Ectodermal cell (in vitro differentiated cells): ENCODE measurements at regions not wholly inside any gene's neighbourhood (a gene's known extent, or its start where the extent isn't known, plus 50 kb on each side); places are given as distances from the start of the nearest gene placed in this dataset.

Experiments
- H3K27ac ChIP-seq: 2 replicates; pipeline ENCODE4 v1.7.0; 2013; ENCODE audit warnings: mild to moderate bottlenecking, low read depth, low read length; ENCODE audit not compliant: insufficient read depth, poor library complexity, severe bottlenecking
- H3K27me3 ChIP-seq: 2 replicates; pipeline ENCODE4 v1.7.0; 2013; ENCODE audit warnings: mild to moderate bottlenecking, low read length; ENCODE audit not compliant: insufficient read depth, control insufficient read depth, poor library complexity, severe bottlenecking
- H3K36me3 ChIP-seq: one replicate; pipeline ENCODE4 v1.7.0; 2013; ENCODE audit warnings: low read length; ENCODE audit not compliant: control insufficient read depth, insufficient read depth
- H3K4me1 ChIP-seq: one replicate; pipeline ENCODE4 v1.7.0; 2013; ENCODE audit warnings: low read length; ENCODE audit not compliant: control insufficient read depth, insufficient read depth
- H3K4me3 ChIP-seq: 2 replicates; pipeline ENCODE4 v1.7.0; 2013; ENCODE audit warnings: low read depth, low read length, control low read depth; ENCODE audit not compliant: insufficient read depth
- H3K9me3 ChIP-seq: 2 replicates; pipeline ENCODE4 v1.7.0; 2013; ENCODE audit warnings: mild to moderate bottlenecking, low read length, moderate library complexity; ENCODE audit not compliant: control insufficient read depth
- WGBS, 2 experiments: methylation state at CpG; one replicate each; pipeline ENCODE4 v1.1.7; 2013; ENCODE audit warnings: missing lambda C conversion rate in 2 of 2; 5-methylcytosine and 5-hydroxymethylcytosine counted together

DNA sequence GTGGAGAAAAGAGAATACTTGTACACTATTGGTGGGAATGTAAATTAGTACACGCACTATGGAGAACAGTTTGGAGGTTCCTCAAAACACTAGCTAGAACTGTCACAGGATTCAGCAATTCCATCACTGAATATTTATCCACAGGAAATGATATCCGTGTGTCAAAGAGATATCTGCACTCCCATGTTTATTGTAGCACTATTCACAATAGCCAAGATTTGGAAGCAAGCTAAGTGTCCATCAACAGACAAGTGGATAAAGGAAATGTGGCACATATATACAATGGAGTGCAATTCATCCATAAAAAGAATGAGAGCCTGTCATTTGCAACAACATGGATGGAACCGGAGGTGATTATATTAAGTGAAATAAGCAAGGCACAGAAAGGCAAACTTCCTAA, 428.5 kb downstream of the CCDC91 start:
- no peaks in the 10 kb centered on the region for H3K9me3 ChIP-seq
- no peaks in the 10 kb centered on the region for H3K27me3 ChIP-seq
- no peak overlapping the region for H3K4me3 ChIP-seq
- WGBS, 2 experiments, result 96 to 98% methylated on average over 3 of the region's 3 CpGs
- no peaks in the 10 kb centered on the region for H3K4me1 ChIP-seq
- H3K27ac ChIP-seq, result no peak overlapping the region
- H3K36me3 ChIP-seq, result no peaks in the 10 kb centered on the region

DNA sequence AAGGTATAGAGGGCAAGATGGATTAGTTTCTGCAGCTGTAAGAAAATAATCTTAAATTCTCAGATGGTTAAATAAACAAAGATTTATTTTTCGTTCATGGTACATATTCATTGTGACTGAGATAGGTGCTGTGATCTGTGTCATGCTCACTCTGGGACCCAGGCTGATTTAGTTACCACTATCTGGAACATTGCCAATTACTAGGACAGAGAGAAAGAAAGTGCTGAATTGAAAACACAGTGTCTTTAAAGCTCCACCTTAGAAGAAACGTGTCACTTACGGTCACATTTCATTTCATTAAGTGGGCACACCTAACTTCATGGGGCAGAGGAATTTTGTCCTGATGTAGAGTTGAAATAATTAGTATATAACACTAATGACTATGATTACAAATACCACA, 430.0 kb downstream of the CCDC91 start:
- no peaks in the 10 kb centered on the region for H3K9me3 ChIP-seq
- no peaks in the 10 kb centered on the region for H3K27me3 ChIP-seq
- H3K27ac ChIP-seq, result no peak overlapping the region
- H3K4me3 ChIP-seq, result no peak overlapping the region
- H3K36me3 ChIP-seq, result no peaks in the 10 kb centered on the region
- 93 to 98% methylated on average over 3 of the region's 3 CpGs for WGBS, 2 experiments
- no peaks in the 10 kb centered on the region for H3K4me1 ChIP-seq

DNA sequence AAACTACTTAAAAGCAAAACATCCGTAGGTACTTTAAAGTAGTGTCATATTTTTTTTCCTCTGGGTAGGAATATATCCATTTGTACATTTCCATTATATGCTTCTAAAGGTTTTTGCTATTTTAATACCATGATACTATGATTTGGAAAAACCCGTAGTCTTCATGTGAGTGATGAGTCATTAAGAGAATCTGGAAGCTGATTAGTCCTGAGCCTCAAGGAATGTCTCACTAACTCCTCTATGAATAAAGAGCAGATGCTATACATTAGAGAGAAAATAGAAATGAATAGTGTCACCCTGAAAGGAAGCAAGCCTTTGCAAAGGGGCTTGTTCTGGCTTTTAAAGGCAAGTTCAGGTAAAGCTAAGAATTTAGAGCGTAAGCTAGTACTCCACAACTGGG, 432.1 kb downstream of the CCDC91 start:
- 87 to 99% methylated on average over 1 to 2 of the region's 3 CpGs for WGBS, 2 experiments

DNA sequence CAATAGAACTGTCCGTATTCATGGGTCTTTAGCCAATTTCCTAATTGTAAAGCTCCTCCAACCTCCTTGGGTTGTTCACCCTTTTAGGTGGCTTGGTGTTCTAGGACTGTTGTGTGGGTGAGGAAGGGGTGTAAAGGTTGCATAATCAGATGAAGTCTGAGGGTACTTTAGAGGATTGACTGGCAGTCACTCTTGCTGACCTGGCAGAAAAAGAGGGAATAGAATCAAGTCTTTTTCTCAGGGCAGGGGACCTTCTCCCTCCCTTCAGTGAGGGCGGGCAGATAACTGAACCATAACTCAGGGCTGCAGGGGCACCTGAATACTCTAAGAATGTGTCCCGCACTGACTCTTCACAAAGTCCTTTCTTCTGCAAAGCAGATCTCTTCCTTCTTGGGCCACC, 436.2 kb downstream of the CCDC91 start:
- WGBS, 2 experiments, result 88 to 93% methylated on average over 3 of the region's 3 CpGs
- H3K27me3 ChIP-seq, result no peaks in the 10 kb centered on the region
- H3K4me3 ChIP-seq, result no peak overlapping the region
- H3K4me1 ChIP-seq, result no peaks in the 10 kb centered on the region
- H3K36me3 ChIP-seq, result no peaks in the 10 kb centered on the region
- no peaks in the 10 kb centered on the region for H3K9me3 ChIP-seq
- H3K27ac ChIP-seq, result no peak overlapping the region

More for the DNA sequence above, 432.1 kb downstream of the CCDC91 start:
- no peaks in the 10 kb centered on the region for H3K36me3 ChIP-seq
- H3K9me3 ChIP-seq, result no peaks in the 10 kb centered on the region
- H3K27me3 ChIP-seq, result no peaks in the 10 kb centered on the region
- H3K4me3 ChIP-seq, result no peak overlapping the region
- H3K27ac ChIP-seq, result no peak overlapping the region
- H3K4me1 ChIP-seq, result no peaks in the 10 kb centered on the region

DNA sequence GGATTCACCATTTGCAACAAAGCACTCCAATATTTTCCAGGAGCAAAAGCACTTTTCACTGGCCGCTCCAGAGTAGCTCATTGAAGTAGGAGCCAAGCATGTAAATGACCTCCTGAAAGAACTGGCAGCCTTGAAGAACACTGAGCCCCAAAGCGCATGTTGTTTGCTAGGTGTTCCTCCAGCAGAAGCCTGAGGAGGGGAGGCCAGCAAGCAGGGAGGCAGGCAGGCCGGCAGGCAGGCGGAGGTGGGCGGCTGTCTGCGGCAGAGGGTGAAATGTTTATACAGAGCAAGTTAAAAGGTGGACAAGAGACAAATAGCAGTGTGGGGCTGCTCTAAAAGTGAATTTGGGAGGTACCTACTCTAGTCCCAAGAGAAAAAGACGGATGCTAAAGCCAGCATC, 439.4 kb downstream of the CCDC91 start:
- Histone ChIP-seq H3K27me3 (no peaks in the 10 kb centered on the region), H3K4me3 (no peak overlapping the region), H3K9me3 (no peaks in the 10 kb centered on the region), H3K27ac (no peak overlapping the region), H3K4me1 (no peaks in the 10 kb centered on the region), H3K36me3 (no peaks in the 10 kb centered on the region)
- WGBS, 2 experiments, result 91 to 92% methylated on average over 7 of the region's 7 CpGs

DNA sequence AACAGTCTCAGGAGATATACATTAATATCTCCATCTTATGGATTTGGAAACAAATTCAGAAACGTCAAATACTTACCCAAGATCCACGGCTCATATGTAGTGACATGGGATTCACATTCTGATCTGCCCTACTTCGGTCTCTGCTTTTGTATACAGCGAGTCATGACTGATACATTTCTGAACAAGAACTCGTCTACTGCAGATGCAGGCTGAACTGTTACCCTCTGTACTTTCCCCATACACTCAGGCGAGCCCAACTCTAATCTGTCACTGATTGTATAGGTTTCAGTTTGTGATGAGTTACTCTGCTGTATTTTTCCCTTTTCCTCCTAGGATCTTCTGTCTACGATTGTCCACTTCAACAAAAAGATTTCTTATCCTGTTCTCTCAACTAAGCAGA, 441.6 kb downstream of the CCDC91 start:
- 93 to 95% methylated on average over 7 of the region's 7 CpGs for WGBS, 2 experiments

DNA sequence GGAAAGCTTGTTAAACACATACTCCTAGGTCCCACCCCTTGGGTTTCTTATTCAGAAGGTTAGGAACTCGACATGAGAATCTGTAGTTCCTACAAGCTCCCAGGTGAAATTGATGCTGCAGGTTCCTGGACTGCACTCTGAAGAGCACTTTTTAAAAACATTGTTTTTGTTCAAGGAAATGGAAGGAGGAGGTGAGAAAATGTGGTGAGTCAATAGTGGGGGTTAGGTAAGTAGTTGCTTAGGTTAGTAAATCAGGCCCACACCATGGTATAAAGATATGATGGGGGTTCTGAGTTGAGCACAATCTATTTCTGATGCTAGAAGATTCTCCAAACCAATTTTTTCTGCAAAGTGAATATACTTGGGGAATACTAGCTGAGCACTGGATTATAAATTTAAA, 450.3 kb downstream of the CCDC91 start:
- no peaks in the 10 kb centered on the region for H3K27me3 ChIP-seq
- H3K4me1 ChIP-seq, result no peaks in the 10 kb centered on the region
- H3K9me3 ChIP-seq, result no peaks in the 10 kb centered on the region
- 82 to 100% methylated on average over 1 of the region's 1 CpG for WGBS, 2 experiments
- H3K36me3 ChIP-seq, result no peaks in the 10 kb centered on the region
- H3K4me3 ChIP-seq, result no peak overlapping the region
- H3K27ac ChIP-seq, result no peak overlapping the region

More for the DNA sequence above, 441.6 kb downstream of the CCDC91 start:
- Histone ChIP-seq H3K4me1 (no peaks in the 10 kb centered on the region), H3K4me3 (no peak overlapping the region), H3K27me3 (no peaks in the 10 kb centered on the region), H3K36me3 (no peaks in the 10 kb centered on the region), H3K9me3 (no peaks in the 10 kb centered on the region), H3K27ac (no peak overlapping the region)

DNA sequence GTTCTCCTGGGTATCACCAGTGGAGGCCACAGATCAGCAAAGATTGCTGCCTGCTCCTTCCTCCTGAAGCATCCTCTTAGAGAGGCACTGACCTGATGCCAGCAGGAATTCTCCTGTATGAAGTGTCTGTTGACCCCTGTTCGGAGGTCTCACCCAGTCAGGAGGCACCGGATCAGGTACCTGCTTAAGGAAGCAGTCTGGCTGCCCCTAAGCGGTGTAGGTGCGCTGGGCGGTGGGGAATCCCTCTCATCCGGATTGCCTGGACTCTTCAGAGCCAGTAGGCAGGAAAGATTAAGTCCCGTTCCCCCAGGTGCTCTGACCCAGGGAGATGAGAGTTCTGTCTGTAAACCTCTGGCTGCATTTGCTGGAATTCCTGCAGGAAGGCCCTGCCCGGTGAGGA, 455.2 kb downstream of the CCDC91 start:
- 93% methylated on average over 8 of the region's 8 CpGs for WGBS, 2 experiments
- H3K27ac ChIP-seq, result no peak overlapping the region
- H3K9me3 ChIP-seq, result no peaks in the 10 kb centered on the region
- H3K4me1 ChIP-seq, result no peaks in the 10 kb centered on the region
- no peaks in the 10 kb centered on the region for H3K27me3 ChIP-seq
- no peaks in the 10 kb centered on the region for H3K36me3 ChIP-seq
- no peak overlapping the region for H3K4me3 ChIP-seq

DNA sequence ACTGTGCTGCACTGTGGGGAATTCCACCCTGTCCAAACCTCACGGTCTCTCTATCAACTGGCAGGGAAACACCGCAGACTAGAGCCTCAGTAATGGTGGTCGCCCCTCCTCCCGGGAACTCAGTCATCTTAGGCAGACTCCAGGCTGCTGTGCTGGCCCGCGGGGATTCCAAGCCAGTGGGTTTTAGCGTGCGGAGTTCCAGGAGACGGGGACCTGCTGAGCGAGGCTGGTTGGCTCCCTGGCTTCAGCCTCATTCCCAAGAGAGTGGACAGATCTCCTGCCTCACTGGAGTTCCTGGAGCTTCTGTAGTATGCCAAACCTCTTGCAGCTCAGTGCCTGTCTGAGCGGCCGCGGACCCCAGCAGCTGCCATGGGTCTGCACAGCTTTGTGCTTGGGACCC, 455.6 kb downstream of the CCDC91 start:
- H3K4me3 ChIP-seq, result no peak overlapping the region
- H3K36me3 ChIP-seq, result no peaks in the 10 kb centered on the region
- 92 to 96% methylated on average over 13 of the region's 13 CpGs for WGBS, 2 experiments
- no peaks in the 10 kb centered on the region for H3K27me3 ChIP-seq
- no peaks in the 10 kb centered on the region for H3K9me3 ChIP-seq
- no peak overlapping the region for H3K27ac ChIP-seq
- no peaks in the 10 kb centered on the region for H3K4me1 ChIP-seq

DNA sequence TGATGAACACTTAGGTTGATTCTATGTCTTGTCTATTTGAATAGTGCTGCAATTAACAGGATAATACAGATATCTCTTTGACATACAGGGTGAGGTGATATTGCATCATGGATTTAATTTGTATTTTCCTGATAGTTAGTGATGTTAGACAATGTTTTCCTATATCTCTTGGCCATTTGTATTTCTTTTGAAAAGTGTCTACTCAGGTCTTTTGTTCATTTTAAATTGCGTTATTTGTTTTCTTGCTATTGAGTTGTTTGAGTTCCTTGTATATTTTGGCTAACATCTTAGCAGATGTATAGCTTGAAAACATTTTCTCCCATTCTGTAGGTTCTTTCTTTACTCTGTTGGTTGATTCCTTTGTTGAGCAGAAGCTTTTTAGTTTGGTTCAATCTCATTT, 460.6 kb downstream of the CCDC91 start:
- H3K9me3 ChIP-seq, result no peaks in the 10 kb centered on the region
- no peaks in the 10 kb centered on the region for H3K27me3 ChIP-seq
- no peak overlapping the region for H3K4me3 ChIP-seq
- H3K27ac ChIP-seq, result no peak overlapping the region
- no peaks in the 10 kb centered on the region for H3K36me3 ChIP-seq
- H3K4me1 ChIP-seq, result no peaks in the 10 kb centered on the region
- WGBS, 2 experiments, result 83 to 100% methylated on average over 1 of the region's 1 CpG

DNA sequence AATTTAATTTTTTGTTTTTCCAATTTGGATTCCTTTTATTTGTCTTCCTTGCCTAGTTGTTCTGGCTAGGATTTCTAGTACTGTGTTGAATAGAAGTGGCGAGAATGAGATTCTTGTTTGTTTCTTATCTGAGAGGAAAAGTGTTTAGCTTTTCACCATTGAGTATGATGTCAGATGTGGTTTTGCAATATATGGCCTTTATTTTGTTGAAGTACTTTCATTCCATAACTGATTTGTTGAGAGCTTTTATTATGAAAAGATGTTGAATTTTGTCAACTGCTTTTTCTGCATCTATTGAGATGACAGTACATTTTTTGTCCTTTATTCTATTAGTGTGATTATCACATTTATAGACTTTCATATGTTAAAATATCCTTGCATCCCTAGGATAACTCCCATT, 462.0 kb downstream of the CCDC91 start:
- Histone ChIP-seq H3K9me3 (no peaks in the 10 kb centered on the region), H3K36me3 (no peaks in the 10 kb centered on the region), H3K4me1 (no peaks in the 10 kb centered on the region), H3K4me3 (no peak overlapping the region), H3K27me3 (no peaks in the 10 kb centered on the region), H3K27ac (no peak overlapping the region)
- 93 to 100% methylated on average over 1 of the region's 1 CpG for WGBS, 2 experiments
